Neural cell (in vitro differentiated cells): ENCODE measurements at regions not wholly inside any gene's neighbourhood (a gene's known extent, or its start where the extent isn't known, plus 50 kb on each side); places are given as distances from the start of the nearest gene placed in this dataset.

Source experiments
- H2AFZ ChIP-seq: fragments of 200-600, 300-800 bp; sonication (generic), shearing (Covaris generic); 2 replicates; pipeline ENCODE4 v1.6.0; 2014; ENCODE audit warnings: low read depth, mild to moderate bottlenecking, antibody characterized with exemption, low read length, moderate library complexity
- H3F3A ChIP-seq: fragments of 200-600 bp; shearing (Covaris generic); 2 replicates; pipeline ENCODE4 v1.6.1; 2016; ENCODE audit warnings: mild to moderate bottlenecking, moderate library complexity, mixed read lengths, antibody characterized with exemption, low read length; ENCODE audit not compliant: insufficient read depth, poor library complexity, severe bottlenecking
- H3K27ac ChIP-seq: fragments of 200-600, 300-800 bp; sonication (generic), shearing (Covaris generic); 2 replicates; pipeline ENCODE4 v1.5.1; 2014; ENCODE audit warnings: mild to moderate bottlenecking, low read length, moderate library complexity
- H3K27me3 ChIP-seq: fragments of 300-800, 200-600 bp; sonication (generic), shearing (Covaris generic); 2 replicates; pipeline ENCODE4 v1.6.0; 2014; ENCODE audit warnings: mild to moderate bottlenecking, low read depth, low read length, moderate library complexity; ENCODE audit not compliant: insufficient read depth
- H3K36me3 ChIP-seq: fragments of 300-800, 200-600 bp; sonication (generic), shearing (Covaris generic); 2 replicates; pipeline ENCODE4 v1.5.1; 2014; ENCODE audit warnings: mild to moderate bottlenecking, antibody characterized with exemption, low read length, moderate library complexity; ENCODE audit not compliant: insufficient read depth
- H3K4me2 ChIP-seq: fragments of 300-800, 200-600 bp; sonication (generic), shearing (Covaris generic); 2 replicates; pipeline ENCODE4 v1.6.0; 2014; ENCODE audit warnings: mild to moderate bottlenecking, low read length
- H3K4me3 ChIP-seq: fragments of 300-800, 200-600 bp; sonication (generic), shearing (Covaris generic); 2 replicates; pipeline ENCODE4 v1.5.1; 2014; ENCODE audit warnings: mild to moderate bottlenecking, low read length, moderate library complexity
- H3K79me2 ChIP-seq: fragments of 200-600 bp; shearing (Covaris generic); replicated peaks from 2 replicates; pipeline ENCODE4 v1.6.0; 2014; ENCODE audit warnings: mild to moderate bottlenecking, low read length, moderate library complexity; ENCODE audit not compliant: insufficient read depth
- H3K9ac ChIP-seq: fragments of 300-800, 200-600 bp; sonication (generic), shearing (Covaris generic); 2 replicates; pipeline ENCODE4 v1.6.1; 2016; ENCODE audit warnings: mild to moderate bottlenecking, low read length, mixed read lengths
- H3K9me2 ChIP-seq: fragments of 200-600 bp; shearing (Covaris generic); 2 replicates; pipeline ENCODE4 v1.6.1; 2016; ENCODE audit warnings: mild to moderate bottlenecking, low read length, mixed read lengths; ENCODE audit not compliant: insufficient read depth
- H3K9me3 ChIP-seq: fragments of 200-600, 300-800 bp; sonication (generic), shearing (Covaris generic); 2 replicates; pipeline ENCODE4 v1.6.1; 2016; ENCODE audit warnings: mild to moderate bottlenecking, mixed run types, low read length, moderate library complexity, mixed read lengths
- H4K20me1 ChIP-seq: fragments of 200-600 bp; shearing (Covaris generic); 2 replicates; pipeline ENCODE4 v1.6.1; 2016; ENCODE audit warnings: mild to moderate bottlenecking, mixed run types; ENCODE audit not compliant: insufficient read depth
- EP300 ChIP-seq: fragments of 450-650 bp; conservative IDR thresholded peaks from 2 replicates; pipeline ENCODE4 v1.6.1; 2014; ENCODE audit warnings: antibody characterized with exemption, mild to moderate bottlenecking, moderate library complexity; ENCODE audit not compliant: poor library complexity, severe bottlenecking
- EZH2 ChIP-seq: fragments of 200-600, 300-800 bp; shearing (Covaris generic), sonication (generic); IDR thresholded peaks from 2 replicates; pipeline ENCODE4 v1.6.1; 2014; ENCODE audit warnings: antibody characterized with exemption, low read length, borderline replicate concordance, mild to moderate bottlenecking; ENCODE audit not compliant: insufficient read depth, poor library complexity, severe bottlenecking
- MXI1 ChIP-seq: fragments of 450-650 bp; conservative IDR thresholded peaks from 2 replicates; pipeline ENCODE4 v1.6.1; 2014; ENCODE audit warnings: antibody characterized with exemption, mild to moderate bottlenecking; ENCODE audit not compliant: poor library complexity, severe bottlenecking
- POLR2AphosphoS5 ChIP-seq: IDR thresholded peaks from 2 replicates; pipeline ENCODE4 v1.6.1; 2012
- RAD21 ChIP-seq: fragments of 450-650 bp; conservative IDR thresholded peaks from 2 replicates; pipeline ENCODE4 v1.6.1; 2014; ENCODE audit warnings: antibody characterized with exemption, mild to moderate bottlenecking, moderate library complexity
- SMC3 ChIP-seq: fragments of 450-650 bp; conservative IDR thresholded peaks from 2 replicates; pipeline ENCODE4 v1.6.1; 2014; ENCODE audit warnings: antibody characterized with exemption, mild to moderate bottlenecking, moderate library complexity; ENCODE audit not compliant: poor library complexity
- TAF1 ChIP-seq: IDR thresholded peaks from 2 replicates; pipeline ENCODE4 v1.6.1; 2012; ENCODE audit warnings: low read depth
- TF ChIP-seq, protein P1 (sequence below): IDR thresholded peaks from 2 replicates; pipeline ENCODE4 v1.6.1; 2012; ENCODE audit warnings: borderline replicate concordance
- TF ChIP-seq, protein P2 (sequence below): fragments of 450-650 bp; IDR thresholded peaks from 2 replicates; pipeline ENCODE4 v1.5.1; 2014; ENCODE audit warnings: antibody characterized with exemption, mild to moderate bottlenecking, moderate library complexity; ENCODE audit not compliant: poor library complexity, severe bottlenecking

DNA sequence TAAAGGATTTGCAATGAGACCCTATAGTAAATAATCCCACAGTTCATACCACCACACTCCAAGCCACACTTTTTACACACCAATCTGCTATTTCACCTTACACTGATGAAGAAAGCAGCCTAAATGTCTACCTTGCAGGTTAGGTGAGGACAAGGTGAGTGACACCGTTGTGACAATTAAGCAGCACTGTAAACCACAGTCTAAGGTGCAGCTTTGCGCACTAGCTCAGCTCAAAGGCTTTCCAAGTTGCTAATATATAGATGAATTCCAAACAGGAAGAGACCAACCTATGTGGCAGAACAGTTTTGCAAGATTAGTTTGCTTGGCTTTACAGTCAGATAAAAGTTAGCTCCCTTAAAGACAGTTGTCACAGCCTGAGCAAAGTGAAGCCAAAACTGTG is 429.5 kb upstream of the MARCKS start:
- H3F3A ChIP-seq = no peaks in the 10 kb centered on the region
- no peaks in the 10 kb centered on the region for H3K36me3 ChIP-seq
- H3K4me3 ChIP-seq = no peak overlapping the region
- no peak overlapping the region for H2AFZ ChIP-seq
- TF ChIP-seq SMC3 (no peak), EP300 (no peak)
- H3K9me2 ChIP-seq = no peaks in the 10 kb centered on the region
- H3K4me2 ChIP-seq = no peak overlapping the region
- H3K9ac ChIP-seq = no peak overlapping the region
- no peaks in the 10 kb centered on the region for H3K27me3 ChIP-seq
- no peaks in the 10 kb centered on the region for H3K79me2 ChIP-seq
- H3K27ac ChIP-seq = no peak overlapping the region
- no peaks in the 10 kb centered on the region for H4K20me1 ChIP-seq
- no peaks in the 10 kb centered on the region for H3K9me3 ChIP-seq

DNA sequence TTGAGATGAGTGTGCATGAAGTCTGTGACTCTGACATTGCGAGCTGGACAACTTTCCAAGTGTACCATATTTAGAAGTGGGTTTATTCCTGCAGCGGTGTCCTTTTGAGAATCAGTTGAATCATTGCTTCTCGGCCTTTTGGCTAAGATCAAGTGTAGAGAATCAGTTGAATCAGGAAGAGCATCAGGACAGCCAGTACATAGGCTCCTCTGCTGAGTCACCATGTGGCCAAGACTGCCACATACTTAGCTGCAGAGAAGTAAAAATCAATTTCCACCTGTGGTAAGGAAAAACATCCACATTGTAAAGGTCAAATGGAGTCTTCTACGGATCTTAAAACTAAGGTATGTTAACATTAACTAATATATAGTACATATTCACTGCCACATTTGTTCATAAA is 428.4 kb upstream of the MARCKS start:
- Histone ChIP-seq H3K9me2 (no peaks in the 10 kb centered on the region), H3F3A (no peaks in the 10 kb centered on the region), H3K9me3 (no peaks in the 10 kb centered on the region), H3K27me3 (no peaks in the 10 kb centered on the region), H3K79me2 (no peaks in the 10 kb centered on the region), H3K4me2 (no peak overlapping the region), H3K36me3 (no peaks in the 10 kb centered on the region), H4K20me1 (no peaks in the 10 kb centered on the region), H3K4me3 (no peak overlapping the region), H3K27ac (no peak overlapping the region), H2AFZ (no peak overlapping the region), H3K9ac (no peak overlapping the region)
- TF ChIP-seq TAF1 = no peak
- TF ChIP-seq RAD21 = no peak
- TF ChIP-seq, protein P1, sequence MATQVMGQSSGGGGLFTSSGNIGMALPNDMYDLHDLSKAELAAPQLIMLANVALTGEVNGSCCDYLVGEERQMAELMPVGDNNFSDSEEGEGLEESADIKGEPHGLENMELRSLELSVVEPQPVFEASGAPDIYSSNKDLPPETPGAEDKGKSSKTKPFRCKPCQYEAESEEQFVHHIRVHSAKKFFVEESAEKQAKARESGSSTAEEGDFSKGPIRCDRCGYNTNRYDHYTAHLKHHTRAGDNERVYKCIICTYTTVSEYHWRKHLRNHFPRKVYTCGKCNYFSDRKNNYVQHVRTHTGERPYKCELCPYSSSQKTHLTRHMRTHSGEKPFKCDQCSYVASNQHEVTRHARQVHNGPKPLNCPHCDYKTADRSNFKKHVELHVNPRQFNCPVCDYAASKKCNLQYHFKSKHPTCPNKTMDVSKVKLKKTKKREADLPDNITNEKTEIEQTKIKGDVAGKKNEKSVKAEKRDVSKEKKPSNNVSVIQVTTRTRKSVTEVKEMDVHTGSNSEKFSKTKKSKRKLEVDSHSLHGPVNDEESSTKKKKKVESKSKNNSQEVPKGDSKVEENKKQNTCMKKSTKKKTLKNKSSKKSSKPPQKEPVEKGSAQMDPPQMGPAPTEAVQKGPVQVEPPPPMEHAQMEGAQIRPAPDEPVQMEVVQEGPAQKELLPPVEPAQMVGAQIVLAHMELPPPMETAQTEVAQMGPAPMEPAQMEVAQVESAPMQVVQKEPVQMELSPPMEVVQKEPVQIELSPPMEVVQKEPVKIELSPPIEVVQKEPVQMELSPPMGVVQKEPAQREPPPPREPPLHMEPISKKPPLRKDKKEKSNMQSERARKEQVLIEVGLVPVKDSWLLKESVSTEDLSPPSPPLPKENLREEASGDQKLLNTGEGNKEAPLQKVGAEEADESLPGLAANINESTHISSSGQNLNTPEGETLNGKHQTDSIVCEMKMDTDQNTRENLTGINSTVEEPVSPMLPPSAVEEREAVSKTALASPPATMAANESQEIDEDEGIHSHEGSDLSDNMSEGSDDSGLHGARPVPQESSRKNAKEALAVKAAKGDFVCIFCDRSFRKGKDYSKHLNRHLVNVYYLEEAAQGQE = no peak
- TF ChIP-seq EP300 = no peak
- TF ChIP-seq, protein P2, sequence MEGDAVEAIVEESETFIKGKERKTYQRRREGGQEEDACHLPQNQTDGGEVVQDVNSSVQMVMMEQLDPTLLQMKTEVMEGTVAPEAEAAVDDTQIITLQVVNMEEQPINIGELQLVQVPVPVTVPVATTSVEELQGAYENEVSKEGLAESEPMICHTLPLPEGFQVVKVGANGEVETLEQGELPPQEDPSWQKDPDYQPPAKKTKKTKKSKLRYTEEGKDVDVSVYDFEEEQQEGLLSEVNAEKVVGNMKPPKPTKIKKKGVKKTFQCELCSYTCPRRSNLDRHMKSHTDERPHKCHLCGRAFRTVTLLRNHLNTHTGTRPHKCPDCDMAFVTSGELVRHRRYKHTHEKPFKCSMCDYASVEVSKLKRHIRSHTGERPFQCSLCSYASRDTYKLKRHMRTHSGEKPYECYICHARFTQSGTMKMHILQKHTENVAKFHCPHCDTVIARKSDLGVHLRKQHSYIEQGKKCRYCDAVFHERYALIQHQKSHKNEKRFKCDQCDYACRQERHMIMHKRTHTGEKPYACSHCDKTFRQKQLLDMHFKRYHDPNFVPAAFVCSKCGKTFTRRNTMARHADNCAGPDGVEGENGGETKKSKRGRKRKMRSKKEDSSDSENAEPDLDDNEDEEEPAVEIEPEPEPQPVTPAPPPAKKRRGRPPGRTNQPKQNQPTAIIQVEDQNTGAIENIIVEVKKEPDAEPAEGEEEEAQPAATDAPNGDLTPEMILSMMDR = no peak
- no peak for TF ChIP-seq SMC3
- TF ChIP-seq POLR2AphosphoS5 = no peak
- TF ChIP-seq EZH2 = no peak
- no peak for TF ChIP-seq MXI1
